DMS114 treated with DMSO at 0.1 percent for 48 hours (cell line): ENCODE measurements at regions not wholly inside any gene's neighbourhood (a gene's known extent, or its start where the extent isn't known, plus 50 kb on each side); places are given as distances from the start of the nearest gene placed in this dataset.
"Not testable (repeated sequence)": the region's sequence is repeated elsewhere in the genome, so short reads cannot be mapped to it uniquely, and the experiment has no call there.

Experiments
- DNase-seq: peaks from one replicate; lab custom pipeline; 2025; ENCODE audit not compliant: unreplicated experiment; lab: John Stamatoyannopoulos, UW

GRCh38 chr10:30736685-30737232 lies 107.2 kb upstream of the LYZL2 start:
- DNase-seq: no peak

GRCh38 chr10:30734901-30735300 lies 105.3 kb upstream of the LYZL2 start:
- DNase-seq: no peak

GRCh38 chr10:30732671-30733070 lies 103.1 kb upstream of the LYZL2 start:
- no peak for DNase-seq

GRCh38 chr10:30731963-30732362 lies 102.4 kb upstream of the LYZL2 start:
- DNase-seq: no peak

- DNase-seq: no peak
Observed at GRCh38 chr10:30730306-30730705, 100.8 kb upstream of the LYZL2 start.

- no peak for DNase-seq
Observed at GRCh38 chr10:30728766-30729165, 99.2 kb upstream of the LYZL2 start.

GRCh38 chr10:30728127-30728526 lies 98.6 kb upstream of the LYZL2 start:
- no peak for DNase-seq

- no peak for DNase-seq
Observed at GRCh38 chr10:30727524-30727923, 98.0 kb upstream of the LYZL2 start.

GRCh38 chr10:30726783-30727414 lies 97.3 kb upstream of the LYZL2 start:
- DNase-seq: peak; percentile 45

GRCh38 chr10:30725661-30726060 lies 96.1 kb upstream of the LYZL2 start:
- no peak for DNase-seq

GRCh38 chr10:30724296-30724695 lies 94.7 kb upstream of the LYZL2 start:
- DNase-seq: no peak

GRCh38 chr10:30722956-30723620 lies 93.5 kb upstream of the LYZL2 start:
- no peak for DNase-seq

- DNase-seq: no peak
Observed at GRCh38 chr10:30719832-30720231, 90.3 kb upstream of the LYZL2 start.

GRCh38 chr10:30709700-30710358 lies 80.3 kb upstream of the LYZL2 start:
- DNase-seq: no peak

GRCh38 chr10:30709229-30709628 lies 79.7 kb upstream of the LYZL2 start:
- no peak for DNase-seq

GRCh38 chr10:30708234-30708633 lies 78.7 kb upstream of the LYZL2 start:
- no peak for DNase-seq

- DNase-seq: not testable (repeated sequence)
Observed at GRCh38 chr10:30706189-30706588, 76.6 kb upstream of the LYZL2 start.

- no peak for DNase-seq
Observed at GRCh38 chr10:30705625-30706149, 76.1 kb upstream of the LYZL2 start.

GRCh38 chr10:30705101-30705624 lies 75.6 kb upstream of the LYZL2 start:
- DNase-seq: no peak

- not testable (repeated sequence) for DNase-seq
Observed at GRCh38 chr10:30704601-30705100, 75.1 kb upstream of the LYZL2 start.

GRCh38 chr10:30704026-30704600 lies 74.6 kb upstream of the LYZL2 start:
- DNase-seq: no peak
